ENCODE measurements at regions not wholly inside any gene's neighbourhood (a gene's known extent, or its start where the extent isn't known, plus 50 kb on each side); places are given as distances from the start of the nearest gene placed in this dataset.
A peak's percentile ranks its signal among the peaks of the same experiment; 100 is the strongest.

GRCh38 chr6:22699151-22699550 is 129.8 kb downstream of the HDGFL1 start:
- Histone ChIP-seq H3K9ac (ENCODE audit: insufficient read depth, low read length) (no peak overlapping the region), H3K4me3 (replicated peaks in 1 of 4; ENCODE audit: control extremely low read depth in 1 of 4, insufficient read depth in 1 of 4, low read depth in 3 of 4, low read length in 4 of 4) (no peak overlapping the region), H3K36me3 (ENCODE audit: control insufficient read depth, insufficient read depth, low read length) (no peaks in the 10 kb centered on the region), H3K9me3 (ENCODE audit: control insufficient read depth, insufficient read depth, low read depth, low read length) (no peaks in the 10 kb centered on the region), H3K4me1 (ENCODE audit: control insufficient read depth, extremely low read depth, insufficient read depth, low read length) (no peaks in the 10 kb centered on the region), H2AFZ (ENCODE audit: low read length) (no peak overlapping the region), H4K20me1 (ENCODE audit: control insufficient read depth, extremely low read depth, insufficient read depth, low read length) (no peaks in the 10 kb centered on the region), H3K27ac (ENCODE audit: insufficient read depth, low read length) (no peak overlapping the region), H3K4me2 (ENCODE audit: extremely low read depth, insufficient read depth, low read length) (no peak overlapping the region), H3K79me2 (ENCODE audit: control insufficient read depth, insufficient read depth, low read length) (no peaks in the 10 kb centered on the region), H3K27me3 (ENCODE audit: control insufficient read depth, insufficient read depth, low read length) (no peaks in the 10 kb centered on the region)
- no peak for DNase-seq (ENCODE audit: low read depth in 2 of 2)
- TF ChIP-seq CTCF (conservative IDR thresholded peaks at IDR 0.05 in 1 of 2, IDR thresholded peaks at IDR 0.05 in 1 of 2; ENCODE audit: low read depth in 1 of 2, low read length in 2 of 2): no peak
- TF ChIP-seq EZH2 (IDR thresholded peaks at IDR 0.05; ENCODE audit: low read length, missing control alignments): no peak

GRCh38 chr6:22706651-22707050 is 137.3 kb downstream of the HDGFL1 start:
- H3K27ac ChIP-seq (ENCODE audit: insufficient read depth, low read length): no peak overlapping the region
- H3K79me2 ChIP-seq (ENCODE audit: control insufficient read depth, insufficient read depth, low read length): no peaks in the 10 kb centered on the region
- no peaks in the 10 kb centered on the region for H3K36me3 ChIP-seq (ENCODE audit: control insufficient read depth, insufficient read depth, low read length)
- DNase-seq (ENCODE audit: low read depth in 2 of 2): no peak
- H4K20me1 ChIP-seq (ENCODE audit: control insufficient read depth, extremely low read depth, insufficient read depth, low read length): no peaks in the 10 kb centered on the region
- no peaks in the 10 kb centered on the region for H3K9me3 ChIP-seq (ENCODE audit: control insufficient read depth, insufficient read depth, low read depth, low read length)
- H3K4me3 ChIP-seq (replicated peaks in 1 of 4; ENCODE audit: control extremely low read depth in 1 of 4, insufficient read depth in 1 of 4, low read depth in 3 of 4, low read length in 4 of 4): no peak overlapping the region
- no peak overlapping the region for H3K9ac ChIP-seq (ENCODE audit: insufficient read depth, low read length)
- H3K4me1 ChIP-seq (ENCODE audit: control insufficient read depth, extremely low read depth, insufficient read depth, low read length): no peaks in the 10 kb centered on the region
- peak overlapping the region; percentile 35 for H2AFZ ChIP-seq (ENCODE audit: low read length)
- no peak for TF ChIP-seq CTCF (conservative IDR thresholded peaks at IDR 0.05 in 1 of 2, IDR thresholded peaks at IDR 0.05 in 1 of 2; ENCODE audit: low read depth in 1 of 2, low read length in 2 of 2)
- no peaks in the 10 kb centered on the region for H3K27me3 ChIP-seq (ENCODE audit: control insufficient read depth, insufficient read depth, low read length)
- no peak overlapping the region for H3K4me2 ChIP-seq (ENCODE audit: extremely low read depth, insufficient read depth, low read length)

GRCh38 chr6:22708469-22708868 is 139.1 kb downstream of the HDGFL1 start:
- Histone ChIP-seq H3K4me1 (ENCODE audit: control insufficient read depth, extremely low read depth, insufficient read depth, low read length) (no peaks in the 10 kb centered on the region), H3K36me3 (ENCODE audit: control insufficient read depth, insufficient read depth, low read length) (no peaks in the 10 kb centered on the region)
- TF ChIP-seq CTCF (conservative IDR thresholded peaks at IDR 0.05 in 1 of 2, IDR thresholded peaks at IDR 0.05 in 1 of 2; ENCODE audit: low read depth in 1 of 2, low read length in 2 of 2): no peak
- TF ChIP-seq EZH2 (IDR thresholded peaks at IDR 0.05; ENCODE audit: low read length, missing control alignments): no peak

More at GRCh38 chr6:22708469-22708868, 139.1 kb downstream of the HDGFL1 start:
- no peak overlapping the region for H3K4me2 ChIP-seq (ENCODE audit: extremely low read depth, insufficient read depth, low read length)
- DNase-seq (ENCODE audit: low read depth in 2 of 2): no peak
- no peaks in the 10 kb centered on the region for H4K20me1 ChIP-seq (ENCODE audit: control insufficient read depth, extremely low read depth, insufficient read depth, low read length)
- H3K9ac ChIP-seq (ENCODE audit: insufficient read depth, low read length): no peak overlapping the region
- no peaks in the 10 kb centered on the region for H3K9me3 ChIP-seq (ENCODE audit: control insufficient read depth, insufficient read depth, low read depth, low read length)
- no peak overlapping the region for H3K4me3 ChIP-seq (replicated peaks in 1 of 4; ENCODE audit: control extremely low read depth in 1 of 4, insufficient read depth in 1 of 4, low read depth in 3 of 4, low read length in 4 of 4)
- H3K27ac ChIP-seq (ENCODE audit: insufficient read depth, low read length): no peak overlapping the region
- H3K79me2 ChIP-seq (ENCODE audit: control insufficient read depth, insufficient read depth, low read length): no peaks in the 10 kb centered on the region
- H2AFZ ChIP-seq (ENCODE audit: low read length): no peak overlapping the region
- no peaks in the 10 kb centered on the region for H3K27me3 ChIP-seq (ENCODE audit: control insufficient read depth, insufficient read depth, low read length)
